ENCODE measurements at regions not wholly inside any gene's neighbourhood (a gene's known extent, or its start where the extent isn't known, plus 50 kb on each side); places are given as distances from the start of the nearest gene placed in this dataset.

DNA sequence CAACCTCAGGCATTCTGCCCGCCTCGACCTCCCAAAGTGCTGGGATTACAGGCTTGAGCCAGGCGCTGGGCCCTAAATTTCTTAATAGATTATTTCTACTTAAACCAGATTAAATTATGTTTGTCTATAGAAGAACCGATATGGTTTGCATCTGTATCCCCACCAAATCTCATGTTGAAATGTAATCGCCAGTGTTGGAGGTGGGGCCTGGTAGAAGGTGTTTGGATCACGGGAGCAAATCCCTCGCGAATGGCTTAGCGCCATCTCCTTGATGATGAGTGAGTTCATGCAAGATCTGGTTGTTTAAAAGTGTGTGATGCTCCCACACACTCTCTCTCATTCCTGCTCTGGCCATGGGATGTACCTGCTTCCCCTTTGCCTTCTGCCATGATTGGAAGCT lies 109.3 kb upstream of the NANOS1 start:
- Histone ChIP-seq H3K9ac (ENCODE audit: insufficient read depth, low read length) (no peak overlapping the region), H3K27ac (ENCODE audit: insufficient read depth, low read length) (no peak overlapping the region), H3K4me2 (ENCODE audit: extremely low read depth, insufficient read depth, low read length) (no peak overlapping the region), H3K79me2 (ENCODE audit: control insufficient read depth, insufficient read depth, low read length) (no peaks in the 10 kb centered on the region), H3K4me3 (replicated peaks in 1 of 4; ENCODE audit: control extremely low read depth in 1 of 4, insufficient read depth in 1 of 4, low read depth in 3 of 4, low read length in 4 of 4) (no peak overlapping the region), H2AFZ (ENCODE audit: low read length) (no peak overlapping the region), H3K27me3 (ENCODE audit: control insufficient read depth, insufficient read depth, low read length) (peaks cover 3% of the 10 kb centered on the region), H4K20me1 (ENCODE audit: control insufficient read depth, extremely low read depth, insufficient read depth, low read length) (no peaks in the 10 kb centered on the region), H3K9me3 (ENCODE audit: control insufficient read depth, insufficient read depth, low read depth, low read length) (no peaks in the 10 kb centered on the region), H3K4me1 (ENCODE audit: control insufficient read depth, extremely low read depth, insufficient read depth, low read length) (no peaks in the 10 kb centered on the region), H3K36me3 (ENCODE audit: control insufficient read depth, insufficient read depth, low read length) (no peaks in the 10 kb centered on the region)
- TF ChIP-seq, protein P1, sequence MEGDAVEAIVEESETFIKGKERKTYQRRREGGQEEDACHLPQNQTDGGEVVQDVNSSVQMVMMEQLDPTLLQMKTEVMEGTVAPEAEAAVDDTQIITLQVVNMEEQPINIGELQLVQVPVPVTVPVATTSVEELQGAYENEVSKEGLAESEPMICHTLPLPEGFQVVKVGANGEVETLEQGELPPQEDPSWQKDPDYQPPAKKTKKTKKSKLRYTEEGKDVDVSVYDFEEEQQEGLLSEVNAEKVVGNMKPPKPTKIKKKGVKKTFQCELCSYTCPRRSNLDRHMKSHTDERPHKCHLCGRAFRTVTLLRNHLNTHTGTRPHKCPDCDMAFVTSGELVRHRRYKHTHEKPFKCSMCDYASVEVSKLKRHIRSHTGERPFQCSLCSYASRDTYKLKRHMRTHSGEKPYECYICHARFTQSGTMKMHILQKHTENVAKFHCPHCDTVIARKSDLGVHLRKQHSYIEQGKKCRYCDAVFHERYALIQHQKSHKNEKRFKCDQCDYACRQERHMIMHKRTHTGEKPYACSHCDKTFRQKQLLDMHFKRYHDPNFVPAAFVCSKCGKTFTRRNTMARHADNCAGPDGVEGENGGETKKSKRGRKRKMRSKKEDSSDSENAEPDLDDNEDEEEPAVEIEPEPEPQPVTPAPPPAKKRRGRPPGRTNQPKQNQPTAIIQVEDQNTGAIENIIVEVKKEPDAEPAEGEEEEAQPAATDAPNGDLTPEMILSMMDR (conservative IDR thresholded peaks at IDR 0.05 in 1 of 2, IDR thresholded peaks at IDR 0.05 in 1 of 2; ENCODE audit: low read depth in 1 of 2, low read length in 2 of 2) = no peak
- TF ChIP-seq EZH2 (IDR thresholded peaks at IDR 0.05; ENCODE audit: low read length, missing control alignments) = no peak
- no peak for DNase-seq (ENCODE audit: low read depth in 2 of 2)

DNA sequence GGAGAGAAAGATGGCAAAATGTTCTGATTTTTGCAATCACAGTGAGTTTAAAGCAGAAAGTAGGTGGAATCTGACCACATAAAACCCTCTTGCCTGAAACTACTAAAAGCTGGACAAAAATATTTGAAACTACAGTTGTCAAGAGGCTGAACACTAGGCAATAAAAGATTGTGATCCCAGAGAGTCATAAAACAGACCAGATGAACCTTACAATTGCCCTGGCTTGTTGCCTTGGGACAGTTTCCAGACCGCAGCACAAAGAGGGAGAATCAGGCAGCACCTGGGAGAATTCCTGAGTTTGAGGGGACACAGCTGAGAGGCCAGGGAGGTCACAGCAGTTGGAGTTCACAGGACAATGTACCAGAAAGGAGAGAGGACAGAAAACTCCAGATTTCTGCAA lies 107.3 kb upstream of the NANOS1 start:
- no peaks in the 10 kb centered on the region for H3K36me3 ChIP-seq (ENCODE audit: control insufficient read depth, insufficient read depth, low read length)
- DNase-seq (ENCODE audit: low read depth in 2 of 2) = peak in 1 of 2 donors; percentile 5

DNA sequence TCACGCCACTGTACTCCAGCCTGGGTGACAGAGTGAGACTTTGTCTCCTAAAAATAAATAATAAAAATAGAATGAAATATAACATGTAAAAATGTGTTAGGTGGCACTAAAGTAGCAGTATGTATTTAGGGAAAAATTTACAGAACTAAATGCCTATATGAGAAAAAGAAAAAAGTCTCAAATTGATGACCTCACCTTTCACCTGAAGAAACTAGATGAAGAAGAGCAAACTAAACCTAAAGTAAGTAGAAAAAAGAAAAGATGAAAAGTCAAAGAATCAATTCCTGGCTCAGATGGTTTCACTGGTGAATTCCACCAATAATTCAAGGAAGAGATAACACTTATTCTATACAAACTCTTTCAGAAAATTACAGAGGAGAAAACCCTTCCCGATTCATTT lies 106.5 kb upstream of the NANOS1 start:
- Histone ChIP-seq H3K4me3 (replicated peaks in 1 of 4; ENCODE audit: control extremely low read depth in 1 of 4, insufficient read depth in 1 of 4, low read depth in 3 of 4, low read length in 4 of 4) (no peak overlapping the region), H4K20me1 (ENCODE audit: control insufficient read depth, extremely low read depth, insufficient read depth, low read length) (no peaks in the 10 kb centered on the region), H3K36me3 (ENCODE audit: control insufficient read depth, insufficient read depth, low read length) (no peaks in the 10 kb centered on the region), H2AFZ (ENCODE audit: low read length) (no peak overlapping the region), H3K27ac (ENCODE audit: insufficient read depth, low read length) (no peak overlapping the region), H3K27me3 (ENCODE audit: control insufficient read depth, insufficient read depth, low read length) (no peaks in the 10 kb centered on the region), H3K9me3 (ENCODE audit: control insufficient read depth, insufficient read depth, low read depth, low read length) (no peaks in the 10 kb centered on the region), H3K4me2 (ENCODE audit: extremely low read depth, insufficient read depth, low read length) (no peak overlapping the region), H3K9ac (ENCODE audit: insufficient read depth, low read length) (no peak overlapping the region), H3K79me2 (ENCODE audit: control insufficient read depth, insufficient read depth, low read length) (no peaks in the 10 kb centered on the region), H3K4me1 (ENCODE audit: control insufficient read depth, extremely low read depth, insufficient read depth, low read length) (no peaks in the 10 kb centered on the region)
- no peak for DNase-seq (ENCODE audit: low read depth in 2 of 2)
- TF ChIP-seq, protein P1 (conservative IDR thresholded peaks at IDR 0.05 in 1 of 2, IDR thresholded peaks at IDR 0.05 in 1 of 2; ENCODE audit: low read depth in 1 of 2, low read length in 2 of 2) = no peak
- no peak for TF ChIP-seq EZH2 (IDR thresholded peaks at IDR 0.05; ENCODE audit: low read length, missing control alignments)

More for the DNA sequence above, 107.3 kb upstream of the NANOS1 start:
- H3K4me3 ChIP-seq (replicated peaks in 1 of 4; ENCODE audit: control extremely low read depth in 1 of 4, insufficient read depth in 1 of 4, low read depth in 3 of 4, low read length in 4 of 4) = no peak overlapping the region
- no peak overlapping the region for H3K9ac ChIP-seq (ENCODE audit: insufficient read depth, low read length)
- TF ChIP-seq EZH2 (IDR thresholded peaks at IDR 0.05; ENCODE audit: low read length, missing control alignments) = no peak
- TF ChIP-seq, protein P1 (conservative IDR thresholded peaks at IDR 0.05 in 1 of 2, IDR thresholded peaks at IDR 0.05 in 1 of 2; ENCODE audit: low read depth in 1 of 2, low read length in 2 of 2) = no peak
- H3K9me3 ChIP-seq (ENCODE audit: control insufficient read depth, insufficient read depth, low read depth, low read length) = no peaks in the 10 kb centered on the region
- H2AFZ ChIP-seq (ENCODE audit: low read length) = no peak overlapping the region
- no peaks in the 10 kb centered on the region for H4K20me1 ChIP-seq (ENCODE audit: control insufficient read depth, extremely low read depth, insufficient read depth, low read length)
- no peak overlapping the region for H3K4me2 ChIP-seq (ENCODE audit: extremely low read depth, insufficient read depth, low read length)
- H3K79me2 ChIP-seq (ENCODE audit: control insufficient read depth, insufficient read depth, low read length) = no peaks in the 10 kb centered on the region
- H3K27ac ChIP-seq (ENCODE audit: insufficient read depth, low read length) = no peak overlapping the region
- no peaks in the 10 kb centered on the region for H3K4me1 ChIP-seq (ENCODE audit: control insufficient read depth, extremely low read depth, insufficient read depth, low read length)
- no peaks in the 10 kb centered on the region for H3K27me3 ChIP-seq (ENCODE audit: control insufficient read depth, insufficient read depth, low read length)

Data from fibroblast of lung (primary cell).